ENCODE measurements at regions not wholly inside any gene's neighbourhood (a gene's known extent, or its start where the extent isn't known, plus 50 kb on each side); places are given as distances from the start of the nearest gene placed in this dataset.

DNA sequence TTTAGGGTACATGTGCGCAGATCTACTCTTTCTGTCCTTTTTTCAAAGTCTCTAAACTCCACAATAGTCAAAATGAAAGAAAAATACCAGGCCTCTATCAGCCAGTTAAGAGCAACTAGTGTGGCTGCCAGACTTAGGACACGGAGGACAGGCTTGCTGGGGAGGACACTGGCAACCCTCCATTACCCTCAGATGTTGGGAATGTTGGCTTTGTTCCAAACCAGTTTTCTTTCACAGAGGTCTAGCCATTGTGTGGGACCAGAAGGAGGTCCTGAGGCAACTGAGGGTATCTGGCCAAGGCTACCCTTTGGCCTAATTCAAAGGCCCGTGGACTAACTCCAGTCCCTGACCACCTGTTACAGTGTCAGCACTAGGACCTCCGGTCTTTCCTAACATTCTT is 51.2 kb upstream of the MED9 start:
- intact Hi-C loops (cut with micrococcal nuclease; ENCODE audit: unreplicated experiment) = no loop called here
- Histone ChIP-seq H3K9me3 (ENCODE audit: low read length) (peaks cover 28% of the 10 kb centered on the region), H3K4me1 (ENCODE audit: insufficient read depth, low read length, poor library complexity, severe bottlenecking) (no peaks in the 10 kb centered on the region), H4K20me1 (ENCODE audit: insufficient read depth, low read length) (no peaks in the 10 kb centered on the region), H3K9me2 (ENCODE audit: insufficient read depth, low read length) (no peaks in the 10 kb centered on the region), H3K79me2 (ENCODE audit: insufficient read depth, low read depth, low read length) (no peaks in the 10 kb centered on the region), H3K36me3 (ENCODE audit: insufficient read depth, low read length) (no peaks in the 10 kb centered on the region), H3K4me3 (ENCODE audit: low read depth, low read length, poor library complexity, severe bottlenecking) (no peak overlapping the region), H3K27ac (ENCODE audit: low read depth, low read length, poor library complexity, severe bottlenecking) (no peak overlapping the region), H3K4me2 (ENCODE audit: low read length) (no peak overlapping the region), H2AFZ (ENCODE audit: low read length) (no peak overlapping the region)
- ChIA-PET CTCF (ENCODE audit: unreplicated experiment) (no interaction called here), POLR2A (no interaction called here)
- BruUV-seq (replicated peaks) = no TSS peak
- TF ChIP-seq, protein P1, sequence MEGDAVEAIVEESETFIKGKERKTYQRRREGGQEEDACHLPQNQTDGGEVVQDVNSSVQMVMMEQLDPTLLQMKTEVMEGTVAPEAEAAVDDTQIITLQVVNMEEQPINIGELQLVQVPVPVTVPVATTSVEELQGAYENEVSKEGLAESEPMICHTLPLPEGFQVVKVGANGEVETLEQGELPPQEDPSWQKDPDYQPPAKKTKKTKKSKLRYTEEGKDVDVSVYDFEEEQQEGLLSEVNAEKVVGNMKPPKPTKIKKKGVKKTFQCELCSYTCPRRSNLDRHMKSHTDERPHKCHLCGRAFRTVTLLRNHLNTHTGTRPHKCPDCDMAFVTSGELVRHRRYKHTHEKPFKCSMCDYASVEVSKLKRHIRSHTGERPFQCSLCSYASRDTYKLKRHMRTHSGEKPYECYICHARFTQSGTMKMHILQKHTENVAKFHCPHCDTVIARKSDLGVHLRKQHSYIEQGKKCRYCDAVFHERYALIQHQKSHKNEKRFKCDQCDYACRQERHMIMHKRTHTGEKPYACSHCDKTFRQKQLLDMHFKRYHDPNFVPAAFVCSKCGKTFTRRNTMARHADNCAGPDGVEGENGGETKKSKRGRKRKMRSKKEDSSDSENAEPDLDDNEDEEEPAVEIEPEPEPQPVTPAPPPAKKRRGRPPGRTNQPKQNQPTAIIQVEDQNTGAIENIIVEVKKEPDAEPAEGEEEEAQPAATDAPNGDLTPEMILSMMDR (conservative IDR thresholded peaks at IDR 0.05; ENCODE audit: low read length) = no peak
- no peak for TF ChIP-seq EZH2phosphoT487 (IDR thresholded peaks at IDR 0.05; ENCODE audit: borderline replicate concordance, low read depth, low read length)
- DNase-seq (ENCODE audit: low spot score) = no peak

DNA sequence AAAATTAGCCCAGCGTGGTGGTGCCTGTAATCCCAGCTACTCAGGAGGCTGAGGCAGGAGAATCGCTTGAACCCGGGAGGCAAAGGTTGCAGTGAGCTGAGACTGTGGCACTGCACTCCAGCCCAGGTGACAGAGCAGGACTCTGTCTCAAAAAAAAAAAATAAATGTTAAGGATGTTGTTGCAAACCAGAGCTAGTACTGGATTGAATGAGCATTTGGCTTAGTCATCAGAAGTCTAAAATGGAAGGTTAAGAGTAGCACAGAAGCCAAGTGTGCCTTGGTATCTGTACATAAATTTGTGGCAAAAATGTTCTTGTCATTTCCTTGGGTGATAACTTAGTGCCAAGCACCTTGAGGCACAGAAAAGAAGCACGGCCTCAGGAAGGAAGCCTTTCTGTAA is 50.6 kb upstream of the MED9 start:
- Histone ChIP-seq H3K4me3 (ENCODE audit: low read depth, low read length, poor library complexity, severe bottlenecking) (no peak overlapping the region), H2AFZ (ENCODE audit: low read length) (no peak overlapping the region), H3K27ac (ENCODE audit: low read depth, low read length, poor library complexity, severe bottlenecking) (no peak overlapping the region), H4K20me1 (ENCODE audit: insufficient read depth, low read length) (no peaks in the 10 kb centered on the region), H3K4me2 (ENCODE audit: low read length) (no peak overlapping the region), H3K9me3 (ENCODE audit: low read length) (peaks cover 28% of the 10 kb centered on the region), H3K9me2 (ENCODE audit: insufficient read depth, low read length) (no peaks in the 10 kb centered on the region), H3K36me3 (ENCODE audit: insufficient read depth, low read length) (no peaks in the 10 kb centered on the region), H3K79me2 (ENCODE audit: insufficient read depth, low read depth, low read length) (no peaks in the 10 kb centered on the region), H3K4me1 (ENCODE audit: insufficient read depth, low read length, poor library complexity, severe bottlenecking) (no peaks in the 10 kb centered on the region)
- POLR2A ChIA-PET = no interaction called here
- CTCF ChIA-PET (ENCODE audit: unreplicated experiment) = no interaction called here
- intact Hi-C loops (cut with micrococcal nuclease; ENCODE audit: unreplicated experiment) = no loop called here
- TF ChIP-seq EZH2phosphoT487 (IDR thresholded peaks at IDR 0.05; ENCODE audit: borderline replicate concordance, low read depth, low read length) = no peak
- TF ChIP-seq, protein P1 (conservative IDR thresholded peaks at IDR 0.05; ENCODE audit: low read length) = no peak
- DNase-seq (ENCODE audit: low spot score) = no peak
- no TSS peak for BruUV-seq (replicated peaks)

Data from OCI-LY7 (cell line).